ENCODE measurements at regions not wholly inside any gene's neighbourhood (a gene's known extent, or its start where the extent isn't known, plus 50 kb on each side); places are given as distances from the start of the nearest gene placed in this dataset.

DNA sequence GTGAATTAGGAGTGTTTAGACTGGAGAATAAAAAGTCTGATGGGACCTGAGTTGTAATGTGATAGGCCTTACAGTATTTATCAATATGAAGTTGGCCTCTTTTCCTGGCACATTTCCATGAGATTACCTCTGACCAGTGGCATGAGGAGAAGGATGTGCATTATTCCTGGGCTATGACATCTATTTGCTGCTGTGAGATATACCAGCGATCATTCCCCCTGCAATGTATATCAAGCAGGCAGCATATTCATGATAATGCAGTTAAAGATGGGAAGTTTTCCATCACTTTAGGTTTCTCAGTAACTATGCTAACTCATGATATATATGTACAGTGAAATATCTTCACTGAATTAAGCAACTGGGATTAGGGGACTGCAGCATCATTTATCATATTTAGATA lies 142.8 kb upstream of the MBL2 start:
- H3K4me3 ChIP-seq = no peak overlapping the region
- H3K9me3 ChIP-seq = no peaks in the 10 kb centered on the region
- no peaks in the 10 kb centered on the region for H3K27me3 ChIP-seq
- whole genome bisulfite sequencing, 2 donors (ENCODE audit: low coverage in 1 of 2) = 67 to 88% methylated on average over 1 of the region's 1 CpG
- no peaks in the 10 kb centered on the region for H3K4me1 ChIP-seq
- TF ChIP-seq POLR2AphosphoS5 (IDR thresholded peaks at IDR 0.05) (no peak), EP300 (IDR thresholded peaks at IDR 0.05) (no peak), POLR2A (IDR thresholded peaks at IDR 0.05) (no peak)
- TF ChIP-seq, protein P1, sequence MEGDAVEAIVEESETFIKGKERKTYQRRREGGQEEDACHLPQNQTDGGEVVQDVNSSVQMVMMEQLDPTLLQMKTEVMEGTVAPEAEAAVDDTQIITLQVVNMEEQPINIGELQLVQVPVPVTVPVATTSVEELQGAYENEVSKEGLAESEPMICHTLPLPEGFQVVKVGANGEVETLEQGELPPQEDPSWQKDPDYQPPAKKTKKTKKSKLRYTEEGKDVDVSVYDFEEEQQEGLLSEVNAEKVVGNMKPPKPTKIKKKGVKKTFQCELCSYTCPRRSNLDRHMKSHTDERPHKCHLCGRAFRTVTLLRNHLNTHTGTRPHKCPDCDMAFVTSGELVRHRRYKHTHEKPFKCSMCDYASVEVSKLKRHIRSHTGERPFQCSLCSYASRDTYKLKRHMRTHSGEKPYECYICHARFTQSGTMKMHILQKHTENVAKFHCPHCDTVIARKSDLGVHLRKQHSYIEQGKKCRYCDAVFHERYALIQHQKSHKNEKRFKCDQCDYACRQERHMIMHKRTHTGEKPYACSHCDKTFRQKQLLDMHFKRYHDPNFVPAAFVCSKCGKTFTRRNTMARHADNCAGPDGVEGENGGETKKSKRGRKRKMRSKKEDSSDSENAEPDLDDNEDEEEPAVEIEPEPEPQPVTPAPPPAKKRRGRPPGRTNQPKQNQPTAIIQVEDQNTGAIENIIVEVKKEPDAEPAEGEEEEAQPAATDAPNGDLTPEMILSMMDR (IDR thresholded peaks at IDR 0.05) = no peak
- no peaks in the 10 kb centered on the region for H3K36me3 ChIP-seq
- no peak for ATAC-seq
- H3K27ac ChIP-seq = no peak overlapping the region

DNA sequence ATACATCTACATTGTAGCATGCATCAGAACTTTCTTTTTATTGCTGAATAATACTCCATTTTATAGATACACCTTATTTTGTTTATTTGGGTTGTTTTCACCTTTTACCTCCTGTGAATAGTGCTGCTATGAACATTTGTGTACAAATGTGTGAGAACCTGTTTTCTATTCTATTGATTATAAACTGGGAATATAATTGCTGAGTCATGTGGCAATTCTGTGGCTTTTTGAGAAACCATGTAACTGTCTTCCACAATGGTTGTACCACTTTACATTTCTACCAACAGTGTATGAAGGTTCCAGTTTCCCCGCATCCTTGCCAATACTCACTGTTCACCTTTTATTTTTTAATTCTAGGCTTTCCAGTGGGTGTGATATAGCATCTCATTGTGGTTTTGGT lies 138.6 kb upstream of the MBL2 start:
- H3K36me3 ChIP-seq = no peaks in the 10 kb centered on the region
- no peaks in the 10 kb centered on the region for H3K9me3 ChIP-seq
- no peaks in the 10 kb centered on the region for H3K27me3 ChIP-seq
- H3K4me3 ChIP-seq = no peak overlapping the region
- 88 to 100% methylated on average over 1 of the region's 1 CpG for WGBS, 2 donors (ENCODE audit: low coverage in 1 of 2)
- ATAC-seq = no peak
- no peak overlapping the region for H3K27ac ChIP-seq
- TF ChIP-seq POLR2AphosphoS5 (IDR thresholded peaks at IDR 0.05) (no peak), POLR2A (IDR thresholded peaks at IDR 0.05) (no peak), EP300 (IDR thresholded peaks at IDR 0.05) (no peak)
- TF ChIP-seq, protein P1 (IDR thresholded peaks at IDR 0.05) = no peak
- H3K4me1 ChIP-seq = no peaks in the 10 kb centered on the region

DNA sequence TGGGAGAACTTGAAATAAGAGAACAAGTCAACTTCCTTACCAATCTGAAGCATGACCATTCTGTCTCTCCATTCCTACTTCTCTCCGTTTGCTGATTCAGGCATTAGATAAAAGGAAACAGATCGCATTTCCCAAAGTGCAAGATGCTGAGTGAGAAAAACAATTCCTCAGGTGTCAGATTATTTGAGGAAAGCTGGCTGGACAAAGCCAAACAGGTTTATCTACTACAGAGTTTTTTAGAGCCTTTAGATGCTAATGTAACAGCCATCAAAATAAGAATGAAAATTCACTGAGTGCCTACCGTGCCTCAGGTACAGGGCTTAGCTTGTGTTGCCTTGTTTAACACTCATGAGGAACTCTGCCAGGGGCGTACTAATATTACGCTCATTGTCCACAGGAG lies 135.9 kb upstream of the MBL2 start:
- Histone ChIP-seq H3K36me3 (no peaks in the 10 kb centered on the region), H3K27ac (no peak overlapping the region), H3K4me1 (no peaks in the 10 kb centered on the region), H3K9me3 (no peaks in the 10 kb centered on the region), H3K27me3 (no peaks in the 10 kb centered on the region), H3K4me3 (no peak overlapping the region)
- no peak for ATAC-seq
- WGBS, 2 donors (ENCODE audit: low coverage in 1 of 2) = 67 to 87% methylated on average over 4 to 5 of the region's 5 CpGs
- TF ChIP-seq POLR2AphosphoS5 (IDR thresholded peaks at IDR 0.05) = no peak
- TF ChIP-seq, protein P1 (IDR thresholded peaks at IDR 0.05) = no peak
- TF ChIP-seq POLR2A (IDR thresholded peaks at IDR 0.05) = no peak
- no peak for TF ChIP-seq EP300 (IDR thresholded peaks at IDR 0.05)

DNA sequence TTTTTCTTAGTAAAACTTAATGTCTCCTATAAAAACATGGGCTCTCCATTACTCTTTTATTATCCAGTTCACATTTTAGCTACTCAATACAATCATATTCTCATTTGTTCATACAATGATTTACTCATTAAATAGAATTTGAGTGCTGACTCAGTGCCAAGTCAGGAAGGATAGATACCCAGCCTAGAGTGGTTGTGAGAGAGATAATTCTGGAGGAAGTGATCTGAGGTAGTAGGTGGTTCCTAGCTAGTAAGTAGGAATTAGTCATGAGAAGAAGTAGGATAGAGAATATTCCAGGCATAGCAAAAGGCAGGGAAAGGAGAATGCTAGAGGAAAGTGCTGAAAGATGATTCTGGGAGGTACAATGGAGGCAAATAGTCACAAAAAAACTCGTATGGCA lies 133.5 kb upstream of the MBL2 start:
- ATAC-seq = no peak
- H3K36me3 ChIP-seq = no peaks in the 10 kb centered on the region
- no peak overlapping the region for H3K4me3 ChIP-seq
- TF ChIP-seq, protein P1 (IDR thresholded peaks at IDR 0.05) = no peak
- TF ChIP-seq POLR2A (IDR thresholded peaks at IDR 0.05) (no peak), EP300 (IDR thresholded peaks at IDR 0.05) (no peak), POLR2AphosphoS5 (IDR thresholded peaks at IDR 0.05) (no peak)
- H3K9me3 ChIP-seq = no peaks in the 10 kb centered on the region
- H3K27ac ChIP-seq = no peak overlapping the region
- H3K27me3 ChIP-seq = no peaks in the 10 kb centered on the region
- WGBS, 2 donors (ENCODE audit: low coverage in 1 of 2) = 86 to 91% methylated on average over 1 of the region's 1 CpG
- H3K4me1 ChIP-seq = no peaks in the 10 kb centered on the region

DNA sequence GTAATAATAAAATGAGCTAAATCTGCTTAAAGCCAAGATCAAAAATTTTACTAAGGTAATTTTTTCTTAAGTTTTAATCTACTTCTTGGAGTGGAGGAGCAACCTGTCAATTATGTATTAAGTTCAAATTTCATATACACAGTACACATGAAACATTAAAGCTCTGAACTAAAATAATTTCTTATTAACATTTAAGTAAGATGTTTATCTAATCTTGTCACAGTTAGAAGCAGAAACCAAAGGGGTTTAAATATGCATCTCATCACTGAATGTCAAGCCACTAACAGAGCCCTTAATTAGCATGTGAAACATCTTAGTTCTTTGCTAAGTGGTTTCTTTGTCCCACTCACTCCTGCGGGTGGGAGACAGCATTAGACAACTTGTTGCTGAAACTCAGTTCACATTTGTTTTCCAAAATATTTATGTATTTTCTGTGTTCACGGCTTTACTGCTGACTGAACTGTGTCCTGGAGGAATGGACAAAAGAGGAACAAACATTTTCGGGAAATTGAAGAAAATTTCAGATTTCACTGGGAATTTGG lies 130.9 kb upstream of the MBL2 start:
- 59 to 77% methylated on average over 3 of the region's 3 CpGs for WGBS, 2 donors (ENCODE audit: low coverage in 1 of 2)
- Histone ChIP-seq H3K9me3 (no peaks in the 10 kb centered on the region), H3K27ac (no peak overlapping the region), H3K4me3 (no peak overlapping the region), H3K27me3 (no peaks in the 10 kb centered on the region), H3K36me3 (no peaks in the 10 kb centered on the region), H3K4me1 (no peaks in the 10 kb centered on the region)
- TF ChIP-seq POLR2AphosphoS5 (IDR thresholded peaks at IDR 0.05) = no peak
- TF ChIP-seq EP300 (IDR thresholded peaks at IDR 0.05) = no peak
- TF ChIP-seq, protein P1 (IDR thresholded peaks at IDR 0.05) = no peak
- no peak for TF ChIP-seq POLR2A (IDR thresholded peaks at IDR 0.05)
- no peak for ATAC-seq

Data from gastroesophageal sphincter (tissue), 4 donors.